ENCODE measurements at regions not wholly inside any gene's neighbourhood (a gene's known extent, or its start where the extent isn't known, plus 50 kb on each side); places are given as distances from the start of the nearest gene placed in this dataset.

DNA sequence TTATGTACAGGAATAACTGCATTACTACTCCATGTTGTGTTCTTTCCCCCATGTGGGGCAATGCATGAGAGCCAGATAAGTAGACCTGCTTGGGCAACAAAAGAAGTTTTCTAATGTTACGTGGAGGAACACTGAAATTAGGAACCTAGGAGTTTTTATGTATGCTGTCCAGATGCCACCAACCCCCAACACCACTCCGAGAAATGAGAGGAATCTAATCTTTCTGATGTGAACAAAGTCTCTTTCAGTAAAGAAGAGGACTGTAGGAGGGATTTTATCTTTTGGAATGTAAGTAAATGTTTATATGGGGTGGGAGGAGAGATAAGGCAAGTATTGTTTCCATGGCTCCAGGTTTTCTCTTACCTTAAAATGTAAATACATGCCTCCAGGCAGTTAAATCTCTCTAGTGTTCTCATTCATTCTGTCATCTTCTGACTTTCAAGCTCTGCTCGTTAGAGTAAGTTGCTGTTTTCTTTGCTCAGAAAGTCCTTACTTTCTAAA lies 820.6 kb downstream of the PCDH17 start (continued):
- TF ChIP-seq, protein P1, sequence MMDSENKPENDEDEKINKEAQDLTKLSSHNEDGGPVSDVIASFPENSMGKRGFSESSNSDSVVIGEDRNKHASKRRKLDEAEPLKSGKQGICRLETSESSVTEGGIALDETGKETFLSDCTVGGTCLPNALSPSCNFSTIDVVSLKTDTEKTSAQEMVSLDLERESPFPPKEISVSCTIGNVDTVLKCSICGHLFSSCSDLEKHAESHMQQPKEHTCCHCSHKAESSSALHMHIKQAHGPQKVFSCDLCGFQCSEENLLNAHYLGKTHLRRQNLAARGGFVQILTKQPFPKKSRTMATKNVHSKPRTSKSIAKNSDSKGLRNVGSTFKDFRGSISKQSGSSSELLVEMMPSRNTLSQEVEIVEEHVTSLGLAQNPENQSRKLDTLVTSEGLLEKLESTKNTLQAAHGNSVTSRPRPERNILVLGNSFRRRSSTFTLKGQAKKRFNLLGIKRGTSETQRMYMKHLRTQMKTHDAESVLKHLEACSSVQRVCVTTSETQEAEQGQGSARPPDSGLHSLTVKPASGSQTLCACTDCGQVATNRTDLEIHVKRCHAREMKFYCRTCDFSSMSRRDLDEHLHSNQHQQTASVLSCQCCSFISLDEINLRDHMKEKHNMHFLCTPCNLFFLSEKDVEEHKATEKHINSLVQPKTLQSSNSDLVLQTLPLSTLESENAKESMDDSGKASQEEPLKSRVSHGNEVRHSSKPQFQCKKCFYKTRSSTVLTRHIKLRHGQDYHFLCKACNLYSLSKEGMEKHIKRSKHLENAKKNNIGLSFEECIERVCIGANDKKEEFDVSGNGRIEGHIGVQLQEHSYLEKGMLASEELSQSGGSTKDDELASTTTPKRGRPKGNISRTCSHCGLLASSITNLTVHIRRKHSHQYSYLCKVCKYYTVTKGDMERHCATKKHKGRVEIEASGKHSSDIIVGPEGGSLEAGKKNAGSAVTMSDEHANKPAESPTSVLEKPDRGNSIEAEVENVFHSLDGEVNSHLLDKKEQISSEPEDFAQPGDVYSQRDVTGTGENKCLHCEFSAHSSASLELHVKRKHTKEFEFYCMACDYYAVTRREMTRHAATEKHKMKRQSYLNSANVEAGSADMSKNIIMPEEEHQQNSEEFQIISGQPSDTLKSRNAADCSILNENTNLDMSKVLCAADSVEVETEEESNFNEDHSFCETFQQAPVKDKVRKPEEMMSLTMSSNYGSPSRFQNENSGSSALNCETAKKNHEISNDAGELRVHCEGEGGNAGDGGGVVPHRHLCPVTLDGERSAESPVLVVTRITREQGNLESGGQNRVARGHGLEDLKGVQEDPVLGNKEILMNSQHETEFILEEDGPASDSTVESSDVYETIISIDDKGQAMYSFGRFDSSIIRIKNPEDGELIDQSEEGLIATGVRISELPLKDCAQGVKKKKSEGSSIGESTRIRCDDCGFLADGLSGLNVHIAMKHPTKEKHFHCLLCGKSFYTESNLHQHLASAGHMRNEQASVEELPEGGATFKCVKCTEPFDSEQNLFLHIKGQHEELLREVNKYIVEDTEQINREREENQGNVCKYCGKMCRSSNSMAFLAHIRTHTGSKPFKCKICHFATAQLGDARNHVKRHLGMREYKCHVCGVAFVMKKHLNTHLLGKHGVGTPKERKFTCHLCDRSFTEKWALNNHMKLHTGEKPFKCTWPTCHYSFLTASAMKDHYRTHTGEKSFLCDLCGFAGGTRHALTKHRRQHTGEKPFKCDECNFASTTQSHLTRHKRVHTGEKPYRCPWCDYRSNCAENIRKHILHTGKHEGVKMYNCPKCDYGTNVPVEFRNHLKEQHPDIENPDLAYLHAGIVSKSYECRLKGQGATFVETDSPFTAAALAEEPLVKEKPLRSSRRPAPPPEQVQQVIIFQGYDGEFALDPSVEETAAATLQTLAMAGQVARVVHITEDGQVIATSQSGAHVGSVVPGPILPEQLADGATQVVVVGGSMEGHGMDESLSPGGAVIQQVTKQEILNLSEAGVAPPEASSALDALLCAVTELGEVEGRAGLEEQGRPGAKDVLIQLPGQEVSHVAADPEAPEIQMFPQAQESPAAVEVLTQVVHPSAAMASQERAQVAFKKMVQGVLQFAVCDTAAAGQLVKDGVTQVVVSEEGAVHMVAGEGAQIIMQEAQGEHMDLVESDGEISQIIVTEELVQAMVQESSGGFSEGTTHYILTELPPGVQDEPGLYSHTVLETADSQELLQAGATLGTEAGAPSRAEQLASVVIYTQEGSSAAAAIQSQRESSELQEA (CRISPR knock-in tag; IDR thresholded peaks at IDR 0.05; ENCODE audit: not compliant biosample characterization) = no peak
- TF ChIP-seq PHF5A (CRISPR knock-in tag; IDR thresholded peaks at IDR 0.05; ENCODE audit: low read depth, unreplicated experiment) (no peak), KAT8 (CRISPR knock-in tag; IDR thresholded peaks at IDR 0.05) (peak; percentile 45; the same call in 1 of the 2 replicates), PHB2 (IDR thresholded peaks at IDR 0.05; ENCODE audit: partially characterized antibody) (no peak), TOPORS (CRISPR knock-in tag; IDR thresholded peaks at IDR 0.05) (no peak), MED8 (CRISPR knock-in tag; IDR thresholded peaks at IDR 0.05; ENCODE audit: insufficient replicate concordance) (no peak), RFX3 (CRISPR knock-in tag; IDR thresholded peaks at IDR 0.05) (peak; percentile 50; the same call in 1 of the 2 replicates), ZSCAN9 (CRISPR knock-in tag; IDR thresholded peaks at IDR 0.05; ENCODE audit: borderline replicate concordance) (0 out of 2 replicates have a peak, but pooled peaks have one; percentile 24), ZNF225 (CRISPR knock-in tag; IDR thresholded peaks at IDR 0.05) (no peak), GATA4 (IDR thresholded peaks at IDR 0.05; ENCODE audit: borderline replicate concordance, low read depth) (peak; percentile 95), ZFP36L2 (CRISPR knock-in tag; IDR thresholded peaks at IDR 0.05) (no peak), SSRP1 (CRISPR knock-in tag; IDR thresholded peaks at IDR 0.05) (no peak), IKZF1 (IDR thresholded peaks at IDR 0.05) (no peak), ZNF260 (CRISPR knock-in tag; IDR thresholded peaks at IDR 0.05; ENCODE audit: borderline replicate concordance, low read depth) (no peak)
- TF ChIP-seq, protein P2, sequence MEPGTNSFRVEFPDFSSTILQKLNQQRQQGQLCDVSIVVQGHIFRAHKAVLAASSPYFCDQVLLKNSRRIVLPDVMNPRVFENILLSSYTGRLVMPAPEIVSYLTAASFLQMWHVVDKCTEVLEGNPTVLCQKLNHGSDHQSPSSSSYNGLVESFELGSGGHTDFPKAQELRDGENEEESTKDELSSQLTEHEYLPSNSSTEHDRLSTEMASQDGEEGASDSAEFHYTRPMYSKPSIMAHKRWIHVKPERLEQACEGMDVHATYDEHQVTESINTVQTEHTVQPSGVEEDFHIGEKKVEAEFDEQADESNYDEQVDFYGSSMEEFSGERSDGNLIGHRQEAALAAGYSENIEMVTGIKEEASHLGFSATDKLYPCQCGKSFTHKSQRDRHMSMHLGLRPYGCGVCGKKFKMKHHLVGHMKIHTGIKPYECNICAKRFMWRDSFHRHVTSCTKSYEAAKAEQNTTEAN (CRISPR knock-in tag; conservative IDR thresholded peaks at IDR 0.05) = no peak
- TF ChIP-seq, protein P3, sequence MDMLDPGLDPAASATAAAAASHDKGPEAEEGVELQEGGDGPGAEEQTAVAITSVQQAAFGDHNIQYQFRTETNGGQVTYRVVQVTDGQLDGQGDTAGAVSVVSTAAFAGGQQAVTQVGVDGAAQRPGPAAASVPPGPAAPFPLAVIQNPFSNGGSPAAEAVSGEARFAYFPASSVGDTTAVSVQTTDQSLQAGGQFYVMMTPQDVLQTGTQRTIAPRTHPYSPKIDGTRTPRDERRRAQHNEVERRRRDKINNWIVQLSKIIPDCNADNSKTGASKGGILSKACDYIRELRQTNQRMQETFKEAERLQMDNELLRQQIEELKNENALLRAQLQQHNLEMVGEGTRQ (IDR thresholded peaks at IDR 0.05; ENCODE audit: low read depth, low read length) = no peak
- TF ChIP-seq, protein P3 (CRISPR knock-in tag; IDR thresholded peaks at IDR 0.05; ENCODE audit: borderline replicate concordance) = no peak
- TF ChIP-seq, protein P4, sequence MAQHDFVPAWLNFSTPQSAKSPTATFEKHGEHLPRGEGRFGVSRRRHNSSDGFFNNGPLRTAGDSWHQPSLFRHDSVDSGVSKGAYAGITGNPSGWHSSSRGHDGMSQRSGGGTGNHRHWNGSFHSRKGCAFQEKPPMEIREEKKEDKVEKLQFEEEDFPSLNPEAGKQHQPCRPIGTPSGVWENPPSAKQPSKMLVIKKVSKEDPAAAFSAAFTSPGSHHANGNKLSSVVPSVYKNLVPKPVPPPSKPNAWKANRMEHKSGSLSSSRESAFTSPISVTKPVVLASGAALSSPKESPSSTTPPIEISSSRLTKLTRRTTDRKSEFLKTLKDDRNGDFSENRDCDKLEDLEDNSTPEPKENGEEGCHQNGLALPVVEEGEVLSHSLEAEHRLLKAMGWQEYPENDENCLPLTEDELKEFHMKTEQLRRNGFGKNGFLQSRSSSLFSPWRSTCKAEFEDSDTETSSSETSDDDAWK (CRISPR knock-in tag; IDR thresholded peaks at IDR 0.05) = no peak
- TF ChIP-seq, protein P5, sequence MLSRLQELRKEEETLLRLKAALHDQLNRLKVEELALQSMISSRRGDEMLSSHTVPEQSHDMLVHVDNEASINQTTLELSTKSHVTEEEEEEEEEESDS (CRISPR knock-in tag; IDR thresholded peaks at IDR 0.05; ENCODE audit: borderline replicate concordance) = no peak

All from HepG2 (cell line).